ENCODE measurements at regions not wholly inside any gene's neighbourhood (a gene's known extent, or its start where the extent isn't known, plus 50 kb on each side); places are given as distances from the start of the nearest gene placed in this dataset.

GRCh38 chr4:58679051-58679450 lies 1568.9 kb upstream of the IGFBP7 start:
- no peak overlapping the region for H3K4me3 Mint-ChIP-seq
- H2AFZ ChIP-seq = no peak overlapping the region
- no peak overlapping the region for H3K4me2 ChIP-seq
- H4K20me1 ChIP-seq (replicated peaks; ENCODE audit: insufficient read depth) = no peaks in the 10 kb centered on the region
- no peak for ATAC-seq
- H3K4me1 ChIP-seq (ENCODE audit: insufficient read depth) = no peaks in the 10 kb centered on the region
- H3K79me2 ChIP-seq (replicated peaks; ENCODE audit: insufficient read depth) = no peaks in the 10 kb centered on the region
- peaks cover 11% of the 10 kb centered on the region; the same call in 2 of the 3 replicates for H3K4me1 Mint-ChIP-seq
- no peaks in the 10 kb centered on the region; the same call in 1 of the 2 replicates for H3K36me3 ChIP-seq (ENCODE audit: insufficient read depth)
- no peak overlapping the region for H3K27ac ChIP-seq (ENCODE audit: low read depth)
- no peak overlapping the region for H3K4me3 ChIP-seq
- H3K9me2 ChIP-seq (ENCODE audit: insufficient read depth) = no peaks in the 10 kb centered on the region; the same call in 1 of the 2 replicates
- no peak for DNase-seq (ENCODE audit: low spot score)
- TF ChIP-seq, protein P1, sequence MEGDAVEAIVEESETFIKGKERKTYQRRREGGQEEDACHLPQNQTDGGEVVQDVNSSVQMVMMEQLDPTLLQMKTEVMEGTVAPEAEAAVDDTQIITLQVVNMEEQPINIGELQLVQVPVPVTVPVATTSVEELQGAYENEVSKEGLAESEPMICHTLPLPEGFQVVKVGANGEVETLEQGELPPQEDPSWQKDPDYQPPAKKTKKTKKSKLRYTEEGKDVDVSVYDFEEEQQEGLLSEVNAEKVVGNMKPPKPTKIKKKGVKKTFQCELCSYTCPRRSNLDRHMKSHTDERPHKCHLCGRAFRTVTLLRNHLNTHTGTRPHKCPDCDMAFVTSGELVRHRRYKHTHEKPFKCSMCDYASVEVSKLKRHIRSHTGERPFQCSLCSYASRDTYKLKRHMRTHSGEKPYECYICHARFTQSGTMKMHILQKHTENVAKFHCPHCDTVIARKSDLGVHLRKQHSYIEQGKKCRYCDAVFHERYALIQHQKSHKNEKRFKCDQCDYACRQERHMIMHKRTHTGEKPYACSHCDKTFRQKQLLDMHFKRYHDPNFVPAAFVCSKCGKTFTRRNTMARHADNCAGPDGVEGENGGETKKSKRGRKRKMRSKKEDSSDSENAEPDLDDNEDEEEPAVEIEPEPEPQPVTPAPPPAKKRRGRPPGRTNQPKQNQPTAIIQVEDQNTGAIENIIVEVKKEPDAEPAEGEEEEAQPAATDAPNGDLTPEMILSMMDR (conservative IDR thresholded peaks at IDR 0.05; ENCODE audit: low read depth in 2 of 2) = no peak
- TF ChIP-seq REST (IDR thresholded peaks at IDR 0.05; ENCODE audit: unreplicated experiment) (no peak), JUNB (IDR thresholded peaks at IDR 0.05; ENCODE audit: unreplicated experiment) (no peak), ETS1 (IDR thresholded peaks at IDR 0.05) (no peak), NANOG (IDR thresholded peaks at IDR 0.05; ENCODE audit: borderline replicate concordance) (no peak), STAT1 (IDR thresholded peaks at IDR 0.05; ENCODE audit: unreplicated experiment) (no peak), CREB1 (CRISPR knock-in tag; IDR thresholded peaks at IDR 0.05; ENCODE audit: low read depth) (no peak), POLR2AphosphoS5 (IDR thresholded peaks at IDR 0.05; ENCODE audit: low read depth) (no peak), ZNF331 (CRISPR knock-in tag; IDR thresholded peaks at IDR 0.05; ENCODE audit: low read depth) (no peak), ZNF114 (CRISPR knock-in tag; IDR thresholded peaks at IDR 0.05) (no peak), EZH2 (IDR thresholded peaks at IDR 0.05; ENCODE audit: low read depth, unreplicated experiment) (no peak), EZH2phosphoT487 (IDR thresholded peaks at IDR 0.05; ENCODE audit: unreplicated experiment) (no peak), ZNF462 (CRISPR knock-in tag; IDR thresholded peaks at IDR 0.05) (no peak)
- no peaks in the 10 kb centered on the region for H3K27me3 ChIP-seq (ENCODE audit: insufficient read depth)
- no peak overlapping the region for H3K27ac Mint-ChIP-seq
- H3K36me3 Mint-ChIP-seq (ENCODE audit: low read depth) = peaks cover 23% of the 10 kb centered on the region; the same call in 2 of the 3 replicates
- no peaks in the 10 kb centered on the region for H3F3A ChIP-seq (replicated peaks; ENCODE audit: low read depth)
- H3K9me3 Mint-ChIP-seq = peaks cover 23% of the 10 kb centered on the region
- peaks cover 2% of the 10 kb centered on the region for H3K27me3 Mint-ChIP-seq (ENCODE audit: insufficient read depth, low read depth, poor library complexity)

All from GM23338 (cell line).